GM12878 (cell line): ENCODE measurements at regions not wholly inside any gene's neighbourhood (a gene's known extent, or its start where the extent isn't known, plus 50 kb on each side); places are given as distances from the start of the nearest gene placed in this dataset.

Experiments used
- ATAC-seq: fragments of 200-7000 bp; cut with Tn5 transposase; 3 replicates; pipeline ENCODE4 v1.9.1; 2020; ENCODE audit warnings: mild to moderate bottlenecking, moderate library complexity
- BruUV-seq: library from RNA; stranded (reverse); fragments of 400-500 nt; replicated peaks from 2 replicates; lab custom pipeline; 2021; lab: Mats Ljungman, UMichigan
- CTCF ChIA-PET: fragments of 300-600 bp; sonication (Branson Sonifier 250); formaldehyde crosslinking; extraction: SDS; loops from one replicate; lab custom pipeline; 2021; ENCODE audit warnings: inconsistent platforms; lab: Yijun Ruan, JAX
- POLR2A ChIA-PET: fragments of 350-600 bp; formaldehyde crosslinking; extraction: SDS; loops from one replicate; lab custom pipeline; 2021; ENCODE audit warnings: inconsistent platforms; lab: Charles Lee
- RAD21 ChIA-PET: fragments of 300-600 bp; sonication (Branson Sonifier 250); formaldehyde crosslinking; loops from one replicate; lab custom pipeline; 2023; ENCODE audit warnings: antibody characterized with exemption; ENCODE audit not compliant: unreplicated experiment; lab: Charles Lee
- SMC1A ChIA-PET: fragments of 300-600 bp; sonication (Branson Sonifier 250); formaldehyde crosslinking; loops from one replicate; lab custom pipeline; 2023; ENCODE audit not compliant: unreplicated experiment, uncharacterized antibody; lab: Charles Lee
- DNase-seq: peaks from one replicate; pipeline ENCODE4 v3.0.0-alpha.2; 2011; ENCODE audit warnings: low read depth, low spot score
- FAIRE-seq: peaks from 3 replicates; lab custom pipeline; 2011; peaks lifted over from hg19 to GRCh38; lab: Jason Lieb, UNC
- H2AFZ ChIP-seq: 2 replicates; pipeline ENCODE4 v1.6.0; 2011; ENCODE audit warnings: low read depth, low read length, control low read depth; ENCODE audit not compliant: control insufficient read depth
- H3K27ac ChIP-seq: 2 replicates; pipeline ENCODE4 v1.5.1; 2011; ENCODE audit warnings: control low read depth; ENCODE audit not compliant: control insufficient read depth, insufficient read depth
- H3K27me3 ChIP-seq, 2 experiments: replicated peaks in 1 of 2; 2 replicates each; pipeline versions ENCODE4 v1.6.0 to v1.6.1; 2011; ENCODE audit warnings: low read length in 1 of 2; ENCODE audit not compliant: control insufficient read depth in 2 of 2, insufficient read depth in 2 of 2
- H3K36me3 ChIP-seq, 2 experiments: 2 replicates each; pipeline ENCODE4 v1.5.1; 2011; ENCODE audit warnings: low read length in 1 of 2; ENCODE audit not compliant: control insufficient read depth in 2 of 2, insufficient read depth in 2 of 2
- H3K4me1 ChIP-seq: 2 replicates; pipeline ENCODE4 v1.6.1; 2011; ENCODE audit warnings: mild to moderate bottlenecking, low read length, moderate library complexity, mixed read lengths; ENCODE audit not compliant: control insufficient read depth, insufficient read depth
- H3K4me2 ChIP-seq: 2 replicates; pipeline ENCODE4 v1.6.0; 2011; ENCODE audit warnings: control low read depth; ENCODE audit not compliant: control insufficient read depth, insufficient read depth
- H3K4me3 ChIP-seq: fragments of 200-600 bp; sonication (generic); 2 replicates; pipeline ENCODE4 v1.5.1; 2016
- H3K79me2 ChIP-seq: 2 replicates; pipeline ENCODE4 v1.6.0; 2011; ENCODE audit warnings: low read length; ENCODE audit not compliant: control insufficient read depth, insufficient read depth
- H3K9ac ChIP-seq: 2 replicates; pipeline ENCODE4 v1.8.0; 2011; ENCODE audit warnings: low read length, control low read depth, mixed read lengths; ENCODE audit not compliant: control insufficient read depth, insufficient read depth
- H3K9me3 ChIP-seq: replicated peaks from 3 replicates; pipeline ENCODE4 v1.5.1; 2011; ENCODE audit warnings: mild to moderate bottlenecking, low read length; ENCODE audit not compliant: control insufficient read depth, insufficient read depth
- H4K20me1 ChIP-seq: 2 replicates; pipeline ENCODE4 v1.6.0; 2011; ENCODE audit not compliant: control insufficient read depth, insufficient read depth
- BMI1 ChIP-seq: fragments of 450-650 bp; IDR thresholded peaks from 2 replicates; pipeline ENCODE4 v1.6.1; 2016; ENCODE audit warnings: mild to moderate bottlenecking, moderate library complexity, borderline replicate concordance
- CHD2 ChIP-seq: IDR thresholded peaks from 2 replicates; pipeline ENCODE4 v1.6.1; 2011; ENCODE audit warnings: low read depth, low read length, improper control_type of control experiment, borderline replicate concordance
- KAT2A ChIP-seq: conservative IDR thresholded peaks from 2 replicates; pipeline ENCODE4 v1.6.1; 2011; ENCODE audit warnings: low read depth, low read length; ENCODE audit not compliant: control insufficient read depth
- MTA3 ChIP-seq: IDR thresholded peaks from 2 replicates; pipeline ENCODE4 v1.6.1; 2012; ENCODE audit warnings: low read length, inconsistent platforms, borderline replicate concordance
- NR2C1 ChIP-seq: fragments of 450-650 bp; IDR thresholded peaks from 2 replicates; pipeline ENCODE4 v1.6.1; 2017; ENCODE audit warnings: antibody characterized with exemption, mild to moderate bottlenecking, moderate library complexity
- NR2F1 ChIP-seq: fragments of 450-650 bp; conservative IDR thresholded peaks from 2 replicates; pipeline ENCODE4 v1.6.1; 2017; ENCODE audit warnings: mild to moderate bottlenecking
- NRF1 ChIP-seq: conservative IDR thresholded peaks from 2 replicates; pipeline ENCODE4 v1.6.1; 2011; ENCODE audit warnings: mild to moderate bottlenecking, low read depth, low read length, improper control_type of control experiment
- PAX8 ChIP-seq: fragments of 450-650 bp; IDR thresholded peaks from 2 replicates; pipeline ENCODE4 v1.6.1; 2017; ENCODE audit warnings: mild to moderate bottlenecking, moderate library complexity
- RFX5 ChIP-seq: IDR thresholded peaks from 2 replicates; pipeline ENCODE4 v1.6.1; 2011; ENCODE audit warnings: low read depth, low read length, improper control_type of control experiment
- SMAD5 ChIP-seq: IDR thresholded peaks from 2 replicates; pipeline ENCODE4 v1.6.1; 2016; ENCODE audit warnings: antibody characterized with exemption, low read depth
- SREBF1 ChIP-seq: IDR thresholded peaks from 2 replicates; pipeline ENCODE4 v1.6.1; 2012; ENCODE audit warnings: mild to moderate bottlenecking, low read length
- STAT3 ChIP-seq: IDR thresholded peaks from 2 replicates; pipeline ENCODE4 v1.6.1; 2011; ENCODE audit warnings: low read depth, low read length, improper control_type of control experiment
- TCF7 ChIP-seq: IDR thresholded peaks from 2 replicates; pipeline ENCODE4 v1.6.1; 2014; ENCODE audit warnings: antibody characterized with exemption, borderline replicate concordance
- YBX1 ChIP-seq: fragments of 450-650 bp; IDR thresholded peaks from 2 replicates; pipeline ENCODE4 v1.6.1; 2016; ENCODE audit warnings: antibody characterized with exemption
- WGBS: methylation state at CpG from one replicate; pipeline ENCODE4 v1.1.6; 2016; ENCODE audit warnings: low lambda C conversion rate; ENCODE audit not compliant: insufficient replicate concordance, insufficient coverage; ENCODE audit errors: missing lambda C conversion rate; 5-methylcytosine and 5-hydroxymethylcytosine counted together
- in situ Hi-C: fragments of 300-500 bp; cut with MboI; formaldehyde crosslinking; loops from 9 replicates; pipeline ENCODE4 v1.14.3; 2018; ENCODE audit warnings: mixed read lengths
- intact Hi-C: fragments of 100-400 bp; cut with micrococcal nuclease; formaldehyde crosslinking; loops from one replicate; pipeline ENCODE4 v1.14.2; 2022; ENCODE audit not compliant: unreplicated experiment
- TF ChIP-seq, protein P1 (sequence below): IDR thresholded peaks from 2 replicates; pipeline ENCODE4 v1.6.1; 2011; ENCODE audit warnings: borderline replicate concordance, low read depth, mild to moderate bottlenecking, moderate library complexity, low read length; ENCODE audit not compliant: insufficient read depth, poor library complexity, severe bottlenecking
- TF ChIP-seq, protein P2 (sequence below): fragments of 450-650 bp; IDR thresholded peaks from 2 replicates; pipeline ENCODE4 v1.6.1; 2018; ENCODE audit warnings: borderline replicate concordance, mild to moderate bottlenecking; ENCODE audit not compliant: partially characterized antibody
- TF ChIP-seq, protein P3 (sequence below): fragments of 450-650 bp; IDR thresholded peaks from 2 replicates; pipeline ENCODE4 v1.6.1; 2017; ENCODE audit warnings: borderline replicate concordance

DNA sequence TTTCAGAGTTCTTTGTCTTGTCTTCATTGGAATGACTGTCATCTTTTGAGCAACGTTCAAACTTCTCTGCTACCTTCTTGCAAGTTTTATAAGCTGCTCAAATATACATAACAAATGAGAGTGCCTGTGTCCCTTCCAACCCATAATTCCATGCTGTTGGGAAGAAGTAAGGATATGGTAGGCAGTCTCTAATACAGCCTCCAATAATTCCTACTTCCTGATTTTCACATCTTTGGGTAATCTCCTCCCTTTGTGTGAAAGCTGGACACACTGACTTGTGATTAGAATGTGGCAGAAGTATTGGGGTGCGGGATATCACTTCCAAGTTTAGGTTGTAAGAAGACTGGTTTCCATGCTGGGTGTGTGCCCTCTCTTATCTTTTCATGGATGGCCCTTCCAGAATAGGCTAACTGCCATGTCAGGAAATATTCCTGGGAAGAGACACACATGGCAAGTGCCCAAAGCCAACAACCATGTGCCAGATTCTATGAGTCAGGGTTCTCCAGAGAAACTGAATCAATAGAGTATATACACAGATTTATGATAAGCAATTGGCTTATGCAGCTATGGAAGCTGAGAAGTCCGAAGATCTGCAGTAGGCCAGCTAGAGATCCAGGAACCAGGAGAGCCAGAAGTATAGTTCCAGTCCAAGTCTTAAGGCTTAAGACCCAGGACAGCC, 531.3 kb downstream of the NTRK2 start:
- WGBS, result 27% methylated on average over 3 of the region's 3 CpGs
- RAD21 ChIA-PET, result no interaction called here
- no peak overlapping the region for H2AFZ ChIP-seq
- TF ChIP-seq PAX8, result no peak
- TF ChIP-seq, protein P1, sequence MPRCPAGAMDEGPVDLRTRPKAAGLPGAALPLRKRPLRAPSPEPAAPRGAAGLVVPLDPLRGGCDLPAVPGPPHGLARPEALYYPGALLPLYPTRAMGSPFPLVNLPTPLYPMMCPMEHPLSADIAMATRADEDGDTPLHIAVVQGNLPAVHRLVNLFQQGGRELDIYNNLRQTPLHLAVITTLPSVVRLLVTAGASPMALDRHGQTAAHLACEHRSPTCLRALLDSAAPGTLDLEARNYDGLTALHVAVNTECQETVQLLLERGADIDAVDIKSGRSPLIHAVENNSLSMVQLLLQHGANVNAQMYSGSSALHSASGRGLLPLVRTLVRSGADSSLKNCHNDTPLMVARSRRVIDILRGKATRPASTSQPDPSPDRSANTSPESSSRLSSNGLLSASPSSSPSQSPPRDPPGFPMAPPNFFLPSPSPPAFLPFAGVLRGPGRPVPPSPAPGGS, result no peak
- no peak for TF ChIP-seq NRF1
- no peak for TF ChIP-seq MTA3
- TF ChIP-seq, protein P2, sequence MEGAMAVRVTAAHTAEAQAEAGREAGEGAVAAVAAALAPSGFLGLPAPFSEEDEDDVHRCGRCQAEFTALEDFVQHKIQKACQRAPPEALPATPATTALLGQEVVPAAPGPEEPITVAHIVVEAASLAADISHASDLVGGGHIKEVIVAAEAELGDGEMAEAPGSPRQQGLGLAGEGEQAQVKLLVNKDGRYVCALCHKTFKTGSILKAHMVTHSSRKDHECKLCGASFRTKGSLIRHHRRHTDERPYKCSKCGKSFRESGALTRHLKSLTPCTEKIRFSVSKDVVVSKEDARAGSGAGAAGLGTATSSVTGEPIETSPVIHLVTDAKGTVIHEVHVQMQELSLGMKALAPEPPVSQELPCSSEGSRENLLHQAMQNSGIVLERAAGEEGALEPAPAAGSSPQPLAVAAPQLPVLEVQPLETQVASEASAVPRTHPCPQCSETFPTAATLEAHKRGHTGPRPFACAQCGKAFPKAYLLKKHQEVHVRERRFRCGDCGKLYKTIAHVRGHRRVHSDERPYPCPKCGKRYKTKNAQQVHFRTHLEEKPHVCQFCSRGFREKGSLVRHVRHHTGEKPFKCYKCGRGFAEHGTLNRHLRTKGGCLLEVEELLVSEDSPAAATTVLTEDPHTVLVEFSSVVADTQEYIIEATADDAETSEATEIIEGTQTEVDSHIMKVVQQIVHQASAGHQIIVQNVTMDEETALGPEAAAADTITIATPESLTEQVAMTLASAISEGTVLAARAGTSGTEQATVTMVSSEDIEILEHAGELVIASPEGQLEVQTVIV, result no peak
- no peak for TF ChIP-seq RFX5
- TF ChIP-seq BMI1, result no peak
- TF ChIP-seq NR2C1, result no peak
- TF ChIP-seq SREBF1, result no peak
- TF ChIP-seq TCF7, result no peak
- TF ChIP-seq YBX1, result no peak
- no peak for TF ChIP-seq SMAD5
- no peak for TF ChIP-seq KAT2A
- no peak for TF ChIP-seq CHD2
- TF ChIP-seq STAT3, result no peak
- TF ChIP-seq NR2F1, result no peak
- TF ChIP-seq, protein P3, sequence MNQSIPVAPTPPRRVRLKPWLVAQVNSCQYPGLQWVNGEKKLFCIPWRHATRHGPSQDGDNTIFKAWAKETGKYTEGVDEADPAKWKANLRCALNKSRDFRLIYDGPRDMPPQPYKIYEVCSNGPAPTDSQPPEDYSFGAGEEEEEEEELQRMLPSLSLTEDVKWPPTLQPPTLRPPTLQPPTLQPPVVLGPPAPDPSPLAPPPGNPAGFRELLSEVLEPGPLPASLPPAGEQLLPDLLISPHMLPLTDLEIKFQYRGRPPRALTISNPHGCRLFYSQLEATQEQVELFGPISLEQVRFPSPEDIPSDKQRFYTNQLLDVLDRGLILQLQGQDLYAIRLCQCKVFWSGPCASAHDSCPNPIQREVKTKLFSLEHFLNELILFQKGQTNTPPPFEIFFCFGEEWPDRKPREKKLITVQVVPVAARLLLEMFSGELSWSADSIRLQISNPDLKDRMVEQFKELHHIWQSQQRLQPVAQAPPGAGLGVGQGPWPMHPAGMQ, result no peak
- intact Hi-C loops (no loop called here), in situ Hi-C loops (no loop called here)
- H3K27me3 ChIP-seq, result no peaks in the 10 kb centered on the region
- POLR2A ChIA-PET, result no interaction called here
- H3K9ac ChIP-seq, result no peak overlapping the region
- H3K4me3 ChIP-seq, result no peak overlapping the region
- H3K9me3 ChIP-seq, result no peaks in the 10 kb centered on the region
- no peak for FAIRE-seq
- H3K36me3 ChIP-seq, result no peaks in the 10 kb centered on the region
- no peaks in the 10 kb centered on the region for H3K79me2 ChIP-seq
- ATAC-seq, result no peak
- H3K4me1 ChIP-seq, result no peaks in the 10 kb centered on the region
- no TSS peak for BruUV-seq
- no peak overlapping the region for H3K27ac ChIP-seq
- H4K20me1 ChIP-seq, result no peaks in the 10 kb centered on the region
- CTCF ChIA-PET, result no interaction called here
- no peak overlapping the region for H3K4me2 ChIP-seq
- no peak for DNase-seq
- SMC1A ChIA-PET, result no interaction called here
